HEK293T (cell line): ENCODE measurements at regions not wholly inside any gene's neighbourhood (a gene's known extent, or its start where the extent isn't known, plus 50 kb on each side); places are given as distances from the start of the nearest gene placed in this dataset.

Experiments
- BHLHE40 ChIP-seq: fragments of 450-650 bp; IDR thresholded peaks from 2 replicates; pipeline ENCODE4 v1.6.1; 2016; ENCODE audit warnings: mild to moderate bottlenecking, moderate library complexity, borderline replicate concordance
- NFRKB ChIP-seq: fragments of 450-650 bp; IDR thresholded peaks from 2 replicates; pipeline ENCODE4 v1.6.1; 2016; ENCODE audit warnings: mild to moderate bottlenecking, moderate library complexity
- SP1 ChIP-seq: fragments of 450-650 bp; IDR thresholded peaks from 2 replicates; pipeline ENCODE4 v1.6.1; 2017
- ZNF384 ChIP-seq: fragments of 450-650 bp; IDR thresholded peaks from 2 replicates; pipeline ENCODE4 v1.6.1; 2016

DNA sequence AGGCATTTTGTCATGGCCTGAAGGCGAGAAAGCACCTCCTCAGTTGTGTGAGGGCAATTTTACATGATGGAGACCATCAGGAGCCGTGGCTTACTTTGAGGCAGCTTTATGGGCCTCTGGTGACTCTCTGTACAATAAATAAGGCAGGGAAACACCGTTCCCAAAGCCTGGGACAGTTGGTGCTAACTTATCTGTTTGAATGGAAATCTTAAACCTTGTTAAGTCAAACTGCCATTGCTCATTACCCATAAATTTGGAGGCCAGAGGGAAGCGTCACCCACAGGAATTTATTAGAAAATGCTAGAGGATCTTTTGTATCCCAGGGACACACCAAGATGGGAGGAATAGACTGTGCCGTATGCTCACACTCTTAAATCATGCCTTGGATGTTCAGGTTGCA, 1156.9 kb downstream of the BRD1 start:
- TF ChIP-seq BHLHE40 (no peak), NFRKB (no peak), SP1 (no peak), ZNF384 (no peak)
